ENCODE measurements at regions not wholly inside any gene's neighbourhood (a gene's known extent, or its start where the extent isn't known, plus 50 kb on each side); places are given as distances from the start of the nearest gene placed in this dataset.

DNA sequence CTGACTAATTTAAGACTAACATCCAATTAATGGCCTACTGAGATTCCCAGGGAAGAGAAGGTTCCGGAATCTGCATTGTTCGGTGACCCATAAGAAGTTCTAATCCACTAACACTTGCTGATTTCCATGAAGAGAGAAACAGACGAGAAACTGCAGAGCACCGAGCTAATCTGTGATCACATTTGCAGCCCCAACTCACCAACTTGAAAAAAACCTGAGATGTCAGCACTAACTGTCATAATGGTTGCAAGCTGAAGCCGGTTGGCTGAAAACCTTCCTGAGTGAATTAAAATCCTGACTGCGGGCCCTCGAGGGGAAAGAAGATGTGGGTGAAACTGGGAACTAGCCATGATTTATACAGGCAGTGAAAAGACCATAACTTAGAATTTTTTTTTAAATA, 204.8 kb upstream of the IGF1R start:
- TF ChIP-seq, protein P1, sequence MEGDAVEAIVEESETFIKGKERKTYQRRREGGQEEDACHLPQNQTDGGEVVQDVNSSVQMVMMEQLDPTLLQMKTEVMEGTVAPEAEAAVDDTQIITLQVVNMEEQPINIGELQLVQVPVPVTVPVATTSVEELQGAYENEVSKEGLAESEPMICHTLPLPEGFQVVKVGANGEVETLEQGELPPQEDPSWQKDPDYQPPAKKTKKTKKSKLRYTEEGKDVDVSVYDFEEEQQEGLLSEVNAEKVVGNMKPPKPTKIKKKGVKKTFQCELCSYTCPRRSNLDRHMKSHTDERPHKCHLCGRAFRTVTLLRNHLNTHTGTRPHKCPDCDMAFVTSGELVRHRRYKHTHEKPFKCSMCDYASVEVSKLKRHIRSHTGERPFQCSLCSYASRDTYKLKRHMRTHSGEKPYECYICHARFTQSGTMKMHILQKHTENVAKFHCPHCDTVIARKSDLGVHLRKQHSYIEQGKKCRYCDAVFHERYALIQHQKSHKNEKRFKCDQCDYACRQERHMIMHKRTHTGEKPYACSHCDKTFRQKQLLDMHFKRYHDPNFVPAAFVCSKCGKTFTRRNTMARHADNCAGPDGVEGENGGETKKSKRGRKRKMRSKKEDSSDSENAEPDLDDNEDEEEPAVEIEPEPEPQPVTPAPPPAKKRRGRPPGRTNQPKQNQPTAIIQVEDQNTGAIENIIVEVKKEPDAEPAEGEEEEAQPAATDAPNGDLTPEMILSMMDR (IDR thresholded peaks at IDR 0.05; ENCODE audit: insufficient read depth, low read depth, low read length): no peak
- Histone ChIP-seq H3K4me3 (ENCODE audit: low read depth, low read length) (no peak overlapping the region), H3K36me3 (ENCODE audit: control insufficient read depth, insufficient read depth, low read length) (no peaks in the 10 kb centered on the region), H3K27me3 (ENCODE audit: control insufficient read depth, insufficient read depth, low read length) (peaks cover 6% of the 10 kb centered on the region)
- no peak for DNase-seq (ENCODE audit: low read depth)
- CTCF ChIA-PET: interaction anchor here (0.7 to 3.4 kb wide), 7 partner anchors 11 to 215 kb away, joined by 3 to 15 read pairs (median 6); no protein-coding TSS in a partner anchor
- POLR2A ChIA-PET: no interaction called here

DNA sequence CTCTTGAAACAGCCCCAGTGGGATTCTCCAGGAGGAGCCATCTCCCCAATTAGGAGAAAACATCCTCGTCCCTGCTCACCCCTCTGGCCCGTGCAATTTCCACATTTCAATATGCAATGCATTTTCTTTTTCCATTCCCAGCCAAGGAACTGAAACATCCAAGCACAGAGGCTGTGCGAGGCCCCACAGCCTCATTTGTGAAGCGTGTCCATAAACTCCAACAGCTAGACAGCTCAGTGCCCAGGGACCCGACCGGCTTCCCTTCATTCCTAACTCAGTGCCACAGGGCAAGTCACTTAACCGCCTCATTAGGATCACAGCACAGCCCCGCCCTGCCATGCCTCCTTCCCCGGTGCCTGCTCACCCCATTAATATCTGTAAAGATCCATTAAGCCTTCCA, 204.2 kb upstream of the IGF1R start:
- POLR2A ChIA-PET: no interaction called here

GRCh38 chr15:98445315-98445714, 203.0 kb upstream of the IGF1R start:
- ChIA-PET CTCF (interaction anchor here (1.0 kb wide), 1 partner anchor 14 kb away, joined by 3 read pairs; no protein-coding TSS in a partner anchor), POLR2A (no interaction called here)
- Histone ChIP-seq H3K36me3 (ENCODE audit: control insufficient read depth, insufficient read depth, low read length) (no peaks in the 10 kb centered on the region), H3K4me3 (ENCODE audit: low read depth, low read length) (no peak overlapping the region), H3K27me3 (ENCODE audit: control insufficient read depth, insufficient read depth, low read length) (peaks cover 4% of the 10 kb centered on the region)
- TF ChIP-seq, protein P1 (IDR thresholded peaks at IDR 0.05; ENCODE audit: insufficient read depth, low read depth, low read length): no peak
- no peak for DNase-seq (ENCODE audit: low read depth)

More for the DNA sequence above, 204.2 kb upstream of the IGF1R start:
- no peak for DNase-seq (ENCODE audit: low read depth)
- TF ChIP-seq, protein P1 (IDR thresholded peaks at IDR 0.05; ENCODE audit: insufficient read depth, low read depth, low read length): no peak
- CTCF ChIA-PET: interaction anchor here (0.7 to 3.4 kb wide), 4 partner anchors 11 to 200 kb away, joined by 3 to 15 read pairs (median 10); no protein-coding TSS in a partner anchor
- Histone ChIP-seq H3K27me3 (ENCODE audit: control insufficient read depth, insufficient read depth, low read length) (peaks cover 6% of the 10 kb centered on the region), H3K4me3 (ENCODE audit: low read depth, low read length) (no peak overlapping the region), H3K36me3 (ENCODE audit: control insufficient read depth, insufficient read depth, low read length) (no peaks in the 10 kb centered on the region)

- no peak for DNase-seq (ENCODE audit: low read depth)
- TF ChIP-seq, protein P1 (IDR thresholded peaks at IDR 0.05; ENCODE audit: insufficient read depth, low read depth, low read length): no peak
- ChIA-PET CTCF (interaction anchor here (0.6 to 1.9 kb wide), 3 partner anchors 11 to 636 kb away, joined by 3 to 5 read pairs (median 3); no protein-coding TSS in a partner anchor), POLR2A (no interaction called here)
- Histone ChIP-seq H3K36me3 (ENCODE audit: control insufficient read depth, insufficient read depth, low read length) (no peaks in the 10 kb centered on the region), H3K27me3 (ENCODE audit: control insufficient read depth, insufficient read depth, low read length) (peaks cover 4% of the 10 kb centered on the region), H3K4me3 (ENCODE audit: low read depth, low read length) (no peak overlapping the region)
Measured at GRCh38 chr15:98446083-98446482, 202.3 kb upstream of the IGF1R start.

GRCh38 chr15:98447069-98447468, 201.3 kb upstream of the IGF1R start:
- ChIA-PET POLR2A (no interaction called here), CTCF (interaction anchor here (1.9 kb wide), 1 partner anchor 10 kb away, joined by 5 read pairs; no protein-coding TSS in a partner anchor)
- DNase-seq (ENCODE audit: low read depth): no peak
- TF ChIP-seq, protein P1 (IDR thresholded peaks at IDR 0.05; ENCODE audit: insufficient read depth, low read depth, low read length): no peak
- Histone ChIP-seq H3K27me3 (ENCODE audit: control insufficient read depth, insufficient read depth, low read length) (peaks cover 4% of the 10 kb centered on the region), H3K4me3 (ENCODE audit: low read depth, low read length) (no peak overlapping the region), H3K36me3 (ENCODE audit: control insufficient read depth, insufficient read depth, low read length) (no peaks in the 10 kb centered on the region)
